Testis (tissue), 2 donors: ENCODE measurements at regions not wholly inside any gene's neighbourhood (a gene's known extent, or its start where the extent isn't known, plus 50 kb on each side); places are given as distances from the start of the nearest gene placed in this dataset.

Experiments used
- CTCF ChIP-seq, 3 experiments: fragments of 450-650 bp in 2 of 3; fragments of 200-600 bp in 1 of 3; sonication (generic) in 1 of 3; IDR thresholded peaks; one replicate each; pipeline ENCODE4 v1.5.1; 2016 to 2019; ENCODE audit warnings: antibody characterized with exemption in 3 of 3, mild to moderate bottlenecking in 2 of 3, moderate library complexity in 1 of 3
- POLR2A ChIP-seq: fragments of 450-650 bp; IDR thresholded peaks from one replicate; pipeline ENCODE4 v1.6.1; 2017; ENCODE audit warnings: antibody characterized with exemption, mild to moderate bottlenecking, moderate library complexity

GRCh38 chr13:31968473-31968872 is 63.1 kb upstream of the FRY start:
- TF ChIP-seq CTCF (IDR thresholded peaks at IDR 0.05), result no peak
- TF ChIP-seq POLR2A, result no peak
